Esophagus squamous epithelium (tissue), 5 donors: ENCODE measurements at regions not wholly inside any gene's neighbourhood (a gene's known extent, or its start where the extent isn't known, plus 50 kb on each side); places are given as distances from the start of the nearest gene placed in this dataset.

Experiments used
- DNase-seq: peaks from one replicate; lab custom pipeline; 2025; lab: John Stamatoyannopoulos, UW
- H3K27ac ChIP-seq, 4 donors: fragments of 200-600 bp; sonication (generic); one replicate each; pipeline ENCODE4 v1.5.1; 2016 to 2019; ENCODE audit warnings: mild to moderate bottlenecking in 1 of 4
- H3K27me3 ChIP-seq, 4 donors: fragments of 200-600 bp; sonication (generic); 1 replicate in 3 of 4; 2 replicates in 1 of 4; pipeline versions ENCODE4 v1.5.1 to v1.6.0; 2017 to 2021; ENCODE audit warnings: antibody characterized with exemption in 1 of 4
- H3K36me3 ChIP-seq, 3 donors: fragments of 200-600 bp; sonication (generic); one replicate each; pipeline ENCODE4 v1.5.1; 2016 to 2019
- H3K4me1 ChIP-seq, 3 donors: fragments of 200-600 bp; sonication (generic); one replicate each; pipeline ENCODE4 v1.5.1; 2017 to 2019
- H3K4me3 ChIP-seq, 4 donors: fragments of 200-600 bp; sonication (generic); 1 replicate in 3 of 4; 2 replicates in 1 of 4; pipeline ENCODE4 v1.5.1; 2016 to 2019; ENCODE audit warnings: mild to moderate bottlenecking in 2 of 4, moderate library complexity in 1 of 4
- H3K9me3 ChIP-seq, 3 donors: fragments of 200-600 bp; sonication (generic); one replicate each; pipeline ENCODE4 v1.5.1; 2016 to 2019
- POLR2A ChIP-seq, 4 donors: fragments of 450-650 bp; IDR thresholded peaks; one replicate each; pipeline ENCODE4 v1.6.1; 2017; ENCODE audit warnings: antibody characterized with exemption in 4 of 4, mild to moderate bottlenecking in 4 of 4, moderate library complexity in 3 of 4
- WGBS, 2 donors: methylation state at CpG; one replicate each; pipeline ENCODE4 v1.1.5; 2018; 5-methylcytosine and 5-hydroxymethylcytosine counted together
- intact Hi-C: fragments of 100-400 bp; cut with DNase I; formaldehyde crosslinking; loops from one replicate; pipeline ENCODE4 v1.15.0; 2022
- TF ChIP-seq, protein P1 (sequence below), 6 experiments: fragments of 450-650 bp in 4 of 6; fragments of 200-600 bp in 2 of 6; sonication (generic) in 2 of 6; IDR thresholded peaks; one replicate each; pipeline ENCODE4 v1.5.1; 2016 to 2019; ENCODE audit warnings: antibody characterized with exemption in 6 of 6, mild to moderate bottlenecking in 4 of 6, moderate library complexity in 4 of 6
- donor health status: DM: yes; HTN: yes; CAD: no.

DNA sequence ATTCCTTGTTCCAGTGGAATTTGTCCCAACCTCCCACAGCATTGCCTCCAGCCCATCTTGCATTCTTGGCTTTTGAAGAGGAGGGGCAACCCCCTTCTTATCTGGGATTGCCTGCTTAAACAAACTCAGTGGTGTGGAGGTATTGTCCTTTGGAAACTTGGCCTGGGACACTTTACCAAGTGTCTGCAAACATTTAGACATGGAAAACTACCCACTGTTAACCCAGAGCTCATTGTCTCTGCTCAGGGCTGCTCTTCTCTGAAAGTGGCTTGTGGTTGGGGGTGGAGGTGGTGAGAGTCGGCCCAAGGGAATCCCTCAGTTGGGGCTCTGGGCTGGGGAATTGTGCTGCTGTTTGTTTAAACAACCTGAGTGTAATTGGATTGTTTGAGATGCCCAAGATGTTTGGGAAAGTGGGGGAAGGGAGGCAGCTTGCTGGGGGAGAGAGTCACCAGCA, 178.3 kb upstream of the GATA6 start:
- TF ChIP-seq, protein P1, sequence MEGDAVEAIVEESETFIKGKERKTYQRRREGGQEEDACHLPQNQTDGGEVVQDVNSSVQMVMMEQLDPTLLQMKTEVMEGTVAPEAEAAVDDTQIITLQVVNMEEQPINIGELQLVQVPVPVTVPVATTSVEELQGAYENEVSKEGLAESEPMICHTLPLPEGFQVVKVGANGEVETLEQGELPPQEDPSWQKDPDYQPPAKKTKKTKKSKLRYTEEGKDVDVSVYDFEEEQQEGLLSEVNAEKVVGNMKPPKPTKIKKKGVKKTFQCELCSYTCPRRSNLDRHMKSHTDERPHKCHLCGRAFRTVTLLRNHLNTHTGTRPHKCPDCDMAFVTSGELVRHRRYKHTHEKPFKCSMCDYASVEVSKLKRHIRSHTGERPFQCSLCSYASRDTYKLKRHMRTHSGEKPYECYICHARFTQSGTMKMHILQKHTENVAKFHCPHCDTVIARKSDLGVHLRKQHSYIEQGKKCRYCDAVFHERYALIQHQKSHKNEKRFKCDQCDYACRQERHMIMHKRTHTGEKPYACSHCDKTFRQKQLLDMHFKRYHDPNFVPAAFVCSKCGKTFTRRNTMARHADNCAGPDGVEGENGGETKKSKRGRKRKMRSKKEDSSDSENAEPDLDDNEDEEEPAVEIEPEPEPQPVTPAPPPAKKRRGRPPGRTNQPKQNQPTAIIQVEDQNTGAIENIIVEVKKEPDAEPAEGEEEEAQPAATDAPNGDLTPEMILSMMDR (IDR thresholded peaks at IDR 0.05) = no peak
- TF ChIP-seq POLR2A (IDR thresholded peaks at IDR 0.05) = no peak
- DNase-seq = no peak
- Histone ChIP-seq H3K4me1 (peaks cover 0 to 3% (median 0%) of the 10 kb centered on the region in 3 donors), H3K27me3 (peaks cover 0 to 11% (median 0%) of the 10 kb centered on the region in 4 donors), H3K27ac (no peak overlapping the region), H3K9me3 (no peaks in the 10 kb centered on the region), H3K36me3 (no peaks in the 10 kb centered on the region), H3K4me3 (no peak overlapping the region)
- intact Hi-C loops = no loop called here
- 33 to 40% methylated on average over 1 of the region's 1 CpG for WGBS, 2 donors

- no peak overlapping the region for H3K4me3 ChIP-seq
- WGBS, 2 donors = 84 to 89% methylated on average over 6 of the region's 6 CpGs
- H3K27me3 ChIP-seq = peaks cover 0 to 11% (median 0%) of the 10 kb centered on the region in 4 donors
- TF ChIP-seq, protein P1 (IDR thresholded peaks at IDR 0.05) = no peak
- no peak overlapping the region for H3K27ac ChIP-seq
- DNase-seq = no peak
- peaks cover 0 to 11% (median 0%) of the 10 kb centered on the region in 3 donors for H3K4me1 ChIP-seq
- H3K36me3 ChIP-seq = no peaks in the 10 kb centered on the region
- intact Hi-C loops = no loop called here
- H3K9me3 ChIP-seq = no peaks in the 10 kb centered on the region
These were observed 177.5 kb upstream of the GATA6 start for GRCh38 chr18:21991886-21992285.

DNA sequence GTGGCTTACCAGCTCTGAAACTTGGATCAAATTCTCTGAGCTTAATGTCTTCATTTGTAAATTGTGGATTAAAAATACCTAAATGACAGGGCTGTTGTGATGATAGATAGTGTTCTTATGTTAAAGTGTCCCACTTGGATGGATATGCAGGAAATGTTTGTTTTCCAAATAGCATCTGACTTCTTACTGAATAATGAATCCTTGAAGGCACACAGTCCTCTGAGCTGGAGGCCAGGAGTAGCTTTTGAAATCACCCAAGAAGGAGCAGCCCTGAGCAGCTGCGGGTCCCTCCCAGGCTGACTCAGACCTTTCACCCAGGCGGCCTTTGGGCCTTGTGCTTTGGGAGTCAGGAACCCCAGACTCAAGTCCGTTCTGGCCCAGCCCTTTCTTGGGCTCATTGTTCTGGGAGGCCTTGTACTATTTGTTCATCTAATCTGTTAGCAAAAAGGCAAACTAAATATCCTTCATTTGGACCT, 173.0 kb upstream of the GATA6 start:
- no peak overlapping the region for H3K4me3 ChIP-seq
- intact Hi-C loops = no loop called here
- H3K27ac ChIP-seq = peak overlapping the region in 2 of 4 donors; percentile 29 to 40
- no peaks in the 10 kb centered on the region for H3K9me3 ChIP-seq
- H3K27me3 ChIP-seq = peaks cover 0 to 6% (median 0%) of the 10 kb centered on the region in 4 donors
- 27 to 50% methylated on average over 2 of the region's 3 CpGs for WGBS, 2 donors
- H3K4me1 ChIP-seq = peaks cover 0 to 21% (median 0%) of the 10 kb centered on the region in 3 donors
- TF ChIP-seq POLR2A (IDR thresholded peaks at IDR 0.05) = no peak
- TF ChIP-seq, protein P1 (IDR thresholded peaks at IDR 0.05) = no peak
- DNase-seq = no peak
- no peaks in the 10 kb centered on the region for H3K36me3 ChIP-seq

GRCh38 chr18:21997207-21998143, 171.9 kb upstream of the GATA6 start:
- intact Hi-C loops = no loop called here
- 50 to 56% methylated on average over 13 to 14 of the region's 14 CpGs for WGBS, 2 donors

More at GRCh38 chr18:21997207-21998143, 171.9 kb upstream of the GATA6 start:
- DNase-seq = no peak
- H3K4me1 ChIP-seq = peaks cover 0 to 21% (median 0%) of the 10 kb centered on the region in 3 donors
- no peak overlapping the region for H3K4me3 ChIP-seq
- peaks cover 0 to 6% (median 0%) of the 10 kb centered on the region in 4 donors for H3K27me3 ChIP-seq
- peak overlapping the region in 2 of 4 donors; percentile 29 to 40 for H3K27ac ChIP-seq
- H3K36me3 ChIP-seq = no peaks in the 10 kb centered on the region
- H3K9me3 ChIP-seq = no peaks in the 10 kb centered on the region
- TF ChIP-seq, protein P1 (IDR thresholded peaks at IDR 0.05) = peak in 5 of 6 experiments; percentile 51 to 71 (median 68)
- TF ChIP-seq POLR2A (IDR thresholded peaks at IDR 0.05) = no peak
